H1 (cell line): ENCODE measurements at regions not wholly inside any gene's neighbourhood (a gene's known extent, or its start where the extent isn't known, plus 50 kb on each side); places are given as distances from the start of the nearest gene placed in this dataset.

Source experiments
- EGR1 ChIP-seq: IDR thresholded peaks from 2 replicates; pipeline ENCODE4 v1.6.1; 2011; ENCODE audit warnings: low read depth, low read length, borderline replicate concordance
- GABPA ChIP-seq: IDR thresholded peaks from 2 replicates; pipeline ENCODE4 v1.6.1; 2011; ENCODE audit warnings: mild to moderate bottlenecking, low read length, moderate library complexity, borderline replicate concordance; ENCODE audit not compliant: insufficient read depth
- TAF1 ChIP-seq: IDR thresholded peaks from 2 replicates; pipeline ENCODE4 v1.6.1; 2011; ENCODE audit warnings: mild to moderate bottlenecking, low read depth, low read length
- TF ChIP-seq, protein P1 (sequence below): IDR thresholded peaks from 2 replicates; pipeline ENCODE4 v1.6.1; 2012; ENCODE audit warnings: inconsistent platforms

GRCh38 chr10:130746311-130746710 lies 565.2 kb downstream of the TCERG1L start (continued):
- no peak for TF ChIP-seq GABPA
- TF ChIP-seq, protein P1, sequence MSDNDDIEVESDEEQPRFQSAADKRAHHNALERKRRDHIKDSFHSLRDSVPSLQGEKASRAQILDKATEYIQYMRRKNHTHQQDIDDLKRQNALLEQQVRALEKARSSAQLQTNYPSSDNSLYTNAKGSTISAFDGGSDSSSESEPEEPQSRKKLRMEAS: no peak
- no peak for TF ChIP-seq TAF1
- no peak for TF ChIP-seq EGR1
